ENCODE measurements at regions not wholly inside any gene's neighbourhood (a gene's known extent, or its start where the extent isn't known, plus 50 kb on each side); places are given as distances from the start of the nearest gene placed in this dataset.
A peak's percentile ranks its signal among the peaks of the same experiment; 100 is the strongest.

GRCh38 chr14:54220704-54221431, 175.9 kb upstream of the CDKN3 start:
- Histone ChIP-seq H3K9me3 (ENCODE audit: low read depth) (no peaks in the 10 kb centered on the region), H3K79me2 (ENCODE audit: insufficient read depth) (no peaks in the 10 kb centered on the region), H3K4me2 (ENCODE audit: unreplicated experiment) (peak overlapping the region; percentile 94), H3K9me2 (ENCODE audit: insufficient read depth) (no peaks in the 10 kb centered on the region), H3K27me3 (replicated peaks; ENCODE audit: insufficient read depth) (no peaks in the 10 kb centered on the region), H3K9ac (peak overlapping the region; percentile 43), H2AFZ (peak overlapping the region; percentile 77), H3K4me1 (ENCODE audit: insufficient read depth) (peaks cover 14% of the 10 kb centered on the region), H4K20me1 (ENCODE audit: insufficient read depth) (no peaks in the 10 kb centered on the region), H3K27ac (no peak overlapping the region), H3F3A (ENCODE audit: insufficient read depth) (0 out of 2 replicates have a peak, but pooled peaks cover 3% of the 10 kb centered on the region), H3K36me3 (ENCODE audit: low read depth) (no peaks in the 10 kb centered on the region), H3K4me3 (peak overlapping the region; percentile 69)
- in situ Hi-C loops (cut with MboI): no loop called here
- DNase-seq: no peak
- 19 to 23% methylated on average over 5 of the region's 5 CpGs for WGBS, 2 experiments (ENCODE audit: low coverage in 1 of 2, low lambda C conversion rate in 2 of 2, missing lambda C conversion rate in 2 of 2)
- no peak for TF ChIP-seq EZH2 (IDR thresholded peaks at IDR 0.05; ENCODE audit: insufficient read depth, poor library complexity, severe bottlenecking)
- no peak for TF ChIP-seq EZH2phosphoT487 (IDR thresholded peaks at IDR 0.05; ENCODE audit: insufficient read depth, low read depth)

- Histone ChIP-seq H3K4me3 (no peak overlapping the region), H3K9me2 (ENCODE audit: insufficient read depth) (no peaks in the 10 kb centered on the region), H3K36me3 (ENCODE audit: low read depth) (no peaks in the 10 kb centered on the region), H3K4me2 (ENCODE audit: unreplicated experiment) (no peak overlapping the region), H4K20me1 (ENCODE audit: insufficient read depth) (no peaks in the 10 kb centered on the region), H3K4me1 (ENCODE audit: insufficient read depth) (peaks cover 18% of the 10 kb centered on the region), H2AFZ (no peak overlapping the region), H3K27ac (no peak overlapping the region), H3K9ac (no peak overlapping the region), H3K9me3 (ENCODE audit: low read depth) (no peaks in the 10 kb centered on the region), H3K27me3 (replicated peaks; ENCODE audit: insufficient read depth) (no peaks in the 10 kb centered on the region), H3F3A (ENCODE audit: insufficient read depth) (0 out of 2 replicates have a peak, but pooled peaks cover 5% of the 10 kb centered on the region), H3K79me2 (ENCODE audit: insufficient read depth) (no peaks in the 10 kb centered on the region)
- TF ChIP-seq EZH2phosphoT487 (IDR thresholded peaks at IDR 0.05; ENCODE audit: insufficient read depth, low read depth): no peak
- TF ChIP-seq EZH2 (IDR thresholded peaks at IDR 0.05; ENCODE audit: insufficient read depth, poor library complexity, severe bottlenecking): no peak
- in situ Hi-C loops (cut with MboI): no loop called here
- no peak for DNase-seq
- 90 to 95% methylated on average over 3 of the region's 3 CpGs for WGBS, 2 experiments (ENCODE audit: low coverage in 1 of 2, low lambda C conversion rate in 2 of 2, missing lambda C conversion rate in 2 of 2)
Measured at GRCh38 chr14:54221432-54221803, 175.4 kb upstream of the CDKN3 start.

DNA sequence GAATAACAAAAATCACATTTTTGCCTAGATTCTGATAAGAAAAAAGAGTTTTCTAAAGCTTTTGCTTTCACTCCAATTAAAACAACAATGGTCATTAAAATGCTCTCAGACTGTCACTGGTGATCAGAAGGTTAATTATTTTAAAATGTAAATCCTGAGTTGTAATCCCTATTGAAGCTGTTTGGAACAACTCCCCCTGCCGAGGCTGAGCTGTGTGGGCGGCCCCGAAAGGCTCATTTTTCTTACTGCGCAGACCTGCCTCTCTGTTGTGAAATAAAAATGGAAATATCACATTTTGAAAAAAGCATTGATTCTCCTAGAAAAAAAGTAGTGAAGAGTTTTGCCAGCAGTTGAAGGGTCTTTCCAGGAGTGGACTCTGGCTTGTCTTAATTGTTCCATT, 174.8 kb upstream of the CDKN3 start:
- Histone ChIP-seq H4K20me1 (ENCODE audit: insufficient read depth) (no peaks in the 10 kb centered on the region), H3K4me3 (no peak overlapping the region), H3K27ac (no peak overlapping the region), H3K27me3 (replicated peaks; ENCODE audit: insufficient read depth) (no peaks in the 10 kb centered on the region), H2AFZ (no peak overlapping the region), H3K79me2 (ENCODE audit: insufficient read depth) (no peaks in the 10 kb centered on the region), H3K9ac (no peak overlapping the region), H3K9me2 (ENCODE audit: insufficient read depth) (no peaks in the 10 kb centered on the region), H3K36me3 (ENCODE audit: low read depth) (no peaks in the 10 kb centered on the region), H3K4me2 (ENCODE audit: unreplicated experiment) (no peak overlapping the region), H3F3A (ENCODE audit: insufficient read depth) (0 out of 2 replicates have a peak, but pooled peaks cover 5% of the 10 kb centered on the region), H3K4me1 (ENCODE audit: insufficient read depth) (peaks cover 19% of the 10 kb centered on the region), H3K9me3 (ENCODE audit: low read depth) (no peaks in the 10 kb centered on the region)
- no peak for DNase-seq
- 85% methylated on average over 4 of the region's 4 CpGs for WGBS, 2 experiments (ENCODE audit: low coverage in 1 of 2, low lambda C conversion rate in 2 of 2, missing lambda C conversion rate in 2 of 2)
- no peak for TF ChIP-seq EZH2phosphoT487 (IDR thresholded peaks at IDR 0.05; ENCODE audit: insufficient read depth, low read depth)
- no peak for TF ChIP-seq EZH2 (IDR thresholded peaks at IDR 0.05; ENCODE audit: insufficient read depth, poor library complexity, severe bottlenecking)
- in situ Hi-C loops (cut with MboI): no loop called here

DNA sequence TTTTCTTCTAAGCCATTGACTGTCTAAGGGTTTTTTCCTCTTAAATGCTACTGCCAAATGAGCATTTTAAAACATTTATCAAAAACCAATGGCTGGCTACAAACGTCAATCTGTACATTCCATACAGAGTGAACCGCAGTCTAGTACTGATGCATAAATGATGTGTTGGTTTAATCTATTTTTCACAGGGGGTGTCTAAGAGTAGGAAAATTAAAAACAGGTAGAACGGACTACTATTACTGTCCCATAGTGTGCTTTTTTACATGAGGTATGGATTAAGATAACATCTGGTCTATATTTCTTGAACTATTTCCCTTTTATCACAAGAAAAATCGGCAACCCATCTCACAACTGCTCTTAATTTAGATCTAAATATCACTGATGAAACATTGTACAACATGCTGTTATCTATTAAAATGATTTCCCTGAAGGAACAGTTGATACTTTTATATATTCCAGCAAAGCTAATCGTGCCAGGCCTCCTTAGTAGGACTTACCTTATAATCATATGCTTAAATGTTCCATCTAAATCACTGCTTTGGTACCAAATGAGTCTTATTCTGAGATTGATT, 172.9 kb upstream of the CDKN3 start:
- H3K36me3 ChIP-seq (ENCODE audit: low read depth): no peaks in the 10 kb centered on the region
- H3F3A ChIP-seq (ENCODE audit: insufficient read depth): 0 out of 2 replicates have a peak, but pooled peaks cover 5% of the 10 kb centered on the region
- no peak overlapping the region for H2AFZ ChIP-seq
- H4K20me1 ChIP-seq (ENCODE audit: insufficient read depth): no peaks in the 10 kb centered on the region
- no peaks in the 10 kb centered on the region for H3K9me2 ChIP-seq (ENCODE audit: insufficient read depth)
- no peak overlapping the region for H3K4me3 ChIP-seq
- in situ Hi-C loops (cut with MboI): no loop called here
- no peak for DNase-seq
- H3K27ac ChIP-seq: no peak overlapping the region
- WGBS, 2 experiments (ENCODE audit: low coverage in 1 of 2, low lambda C conversion rate in 2 of 2, missing lambda C conversion rate in 2 of 2): 60 to 68% methylated on average over 5 of the region's 5 CpGs
- H3K9me3 ChIP-seq (ENCODE audit: low read depth): no peaks in the 10 kb centered on the region
- no peak overlapping the region for H3K9ac ChIP-seq
- H3K4me1 ChIP-seq (ENCODE audit: insufficient read depth): peaks cover 19% of the 10 kb centered on the region
- no peaks in the 10 kb centered on the region for H3K79me2 ChIP-seq (ENCODE audit: insufficient read depth)
- H3K4me2 ChIP-seq (ENCODE audit: unreplicated experiment): no peak overlapping the region
- H3K27me3 ChIP-seq (replicated peaks; ENCODE audit: insufficient read depth): no peaks in the 10 kb centered on the region
- no peak for TF ChIP-seq EZH2 (IDR thresholded peaks at IDR 0.05; ENCODE audit: insufficient read depth, poor library complexity, severe bottlenecking)
- TF ChIP-seq EZH2phosphoT487 (IDR thresholded peaks at IDR 0.05; ENCODE audit: insufficient read depth, low read depth): no peak

Data from GM23248 (cell line).